Activated CD8-positive, alpha-beta memory T cell treated with anti-CD3 and anti-CD28 coated beads for 24 hours (primary cell): ENCODE measurements at regions not wholly inside any gene's neighbourhood (a gene's known extent, or its start where the extent isn't known, plus 50 kb on each side); places are given as distances from the start of the nearest gene placed in this dataset.

Experiments used
- DNase-seq: peaks from one replicate; pipeline ENCODE4 v3.0.0-alpha.2; 2020

DNA sequence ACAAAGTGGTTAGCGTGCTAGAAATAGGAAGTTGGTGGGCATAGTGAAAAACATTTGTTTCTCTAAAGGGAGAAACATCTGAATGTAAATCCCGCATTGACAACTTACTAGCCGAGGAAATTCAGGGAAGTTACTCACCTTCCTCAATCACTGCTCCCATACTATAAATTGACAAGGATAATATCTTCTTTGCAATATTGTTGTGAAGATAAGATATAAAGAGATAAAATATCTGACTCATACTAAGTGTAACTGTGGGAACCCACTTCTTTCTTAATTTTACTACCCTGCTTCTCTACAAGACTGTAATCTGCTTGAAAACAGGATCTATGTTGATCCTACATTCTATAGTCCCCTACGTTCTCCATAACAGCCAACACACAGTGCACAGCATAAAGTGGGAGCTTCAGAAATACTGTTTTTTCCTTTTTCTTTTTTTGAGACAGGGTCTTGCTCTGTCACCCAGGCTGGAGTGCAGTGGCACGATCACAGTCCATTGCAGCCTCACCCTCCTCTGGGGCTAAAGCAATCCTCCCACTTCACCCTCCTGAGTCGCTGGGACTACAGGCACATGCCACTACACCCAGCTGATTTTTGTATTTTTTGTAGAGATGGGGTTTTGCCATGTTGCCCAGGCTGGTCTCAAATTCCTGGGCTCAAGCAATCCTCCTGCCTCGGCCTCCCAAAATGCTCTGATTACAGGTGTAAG lies 57.4 kb upstream of the C1orf21 start:
- no peak for DNase-seq

DNA sequence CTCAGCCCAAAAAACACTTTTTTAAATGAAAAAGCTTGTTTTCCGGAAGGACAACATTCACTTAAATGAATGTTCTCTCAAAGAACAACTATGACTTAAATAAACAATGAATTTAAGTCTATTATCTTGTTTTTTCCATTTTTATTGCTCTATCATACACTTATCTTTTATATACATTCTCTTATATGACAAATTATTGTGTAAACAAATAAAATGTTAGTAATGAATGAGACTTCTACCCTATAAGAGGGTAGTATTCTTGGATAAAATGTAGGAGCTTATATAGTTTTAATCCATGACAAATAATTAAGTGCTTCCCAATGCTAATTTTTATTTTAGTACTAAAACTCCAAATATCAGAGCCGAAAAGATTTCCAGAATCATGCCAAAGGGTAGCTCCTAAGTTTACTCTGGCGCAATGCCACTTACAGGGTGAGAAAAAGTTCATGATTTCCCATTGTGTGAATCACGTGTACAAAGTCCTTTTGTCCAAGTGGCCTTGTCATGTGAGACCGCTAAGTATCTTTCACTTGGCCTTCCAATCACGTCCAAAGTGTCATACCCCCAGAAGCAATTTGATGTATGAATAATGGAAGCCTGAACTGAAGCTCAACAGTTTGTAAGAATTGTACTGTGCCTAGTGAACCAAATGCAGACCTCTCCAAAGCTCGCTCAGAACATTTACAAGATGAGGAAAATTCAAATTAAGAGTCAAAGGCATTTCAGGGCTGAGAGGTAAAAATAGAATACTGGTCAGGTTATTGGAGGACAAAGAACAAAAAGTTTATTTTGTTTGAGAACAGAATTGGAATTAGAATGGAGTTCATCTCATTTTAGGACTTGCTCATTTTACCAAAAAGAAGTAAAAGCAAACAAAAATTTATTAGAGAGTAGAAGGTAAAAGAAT lies 56.6 kb upstream of the C1orf21 start:
- DNase-seq = no peak

- DNase-seq = no peak
Observed at GRCh38 chr1:184330875-184331274, 56.0 kb upstream of the C1orf21 start.
